ENCODE measurements at regions not wholly inside any gene's neighbourhood (a gene's known extent, or its start where the extent isn't known, plus 50 kb on each side); places are given as distances from the start of the nearest gene placed in this dataset.

GRCh38 chr15:77695548-77695947 lies 62.8 kb upstream of the LINGO1 start:
- no peak for TF ChIP-seq CTCF (conservative IDR thresholded peaks at IDR 0.05)
- no peak overlapping the region for H3K27ac ChIP-seq

GRCh38 chr15:77693576-77693975 lies 60.9 kb upstream of the LINGO1 start:
- TF ChIP-seq CTCF (conservative IDR thresholded peaks at IDR 0.05), result no peak
- no peak overlapping the region for H3K27ac ChIP-seq

GRCh38 chr15:77692614-77693013 lies 59.9 kb upstream of the LINGO1 start:
- H3K27ac ChIP-seq, result no peak overlapping the region
- no peak for TF ChIP-seq CTCF (conservative IDR thresholded peaks at IDR 0.05)

- H3K27ac ChIP-seq, result no peak overlapping the region
- no peak for TF ChIP-seq CTCF (conservative IDR thresholded peaks at IDR 0.05)
Measured at GRCh38 chr15:77691607-77692006, 58.9 kb upstream of the LINGO1 start.

GRCh38 chr15:77689821-77690220 lies 57.1 kb upstream of the LINGO1 start:
- TF ChIP-seq CTCF (conservative IDR thresholded peaks at IDR 0.05), result no peak
- H3K27ac ChIP-seq, result no peak overlapping the region

GRCh38 chr15:77688693-77689092 lies 56.0 kb upstream of the LINGO1 start:
- no peak for TF ChIP-seq CTCF (conservative IDR thresholded peaks at IDR 0.05)

GRCh38 chr15:77688266-77688665 lies 55.6 kb upstream of the LINGO1 start:
- TF ChIP-seq CTCF (conservative IDR thresholded peaks at IDR 0.05), result no peak

More at GRCh38 chr15:77688693-77689092, 56.0 kb upstream of the LINGO1 start:
- no peak overlapping the region for H3K27ac ChIP-seq

More at GRCh38 chr15:77688266-77688665, 55.6 kb upstream of the LINGO1 start:
- H3K27ac ChIP-seq, result no peak overlapping the region

All from VCaP (cell line).